HCT116 (cell line): ENCODE measurements at regions not wholly inside any gene's neighbourhood (a gene's known extent, or its start where the extent isn't known, plus 50 kb on each side); places are given as distances from the start of the nearest gene placed in this dataset.

Experiments used
- ATAC-seq: fragments of 200-7000 bp; cut with Tn5 transposase; 2 replicates; pipeline ENCODE4 v1.9.1; 2020; ENCODE audit warnings: mild to moderate bottlenecking, moderate library complexity
- BruUV-seq: library from RNA; stranded (reverse); fragments of 400-500 nt; replicated peaks from 2 replicates; lab custom pipeline; 2021; lab: Mats Ljungman, UMichigan
- CTCF ChIA-PET: fragments of 300-600 bp; sonication (Branson Sonifier 250); formaldehyde crosslinking; loops from one replicate; lab custom pipeline; 2021; ENCODE audit warnings: antibody characterized with exemption; lab: Charles Lee
- POLR2A ChIA-PET: fragments of 300-600, 350-600 bp; sonication (Branson Sonifier 250); formaldehyde crosslinking; loops from one replicate; lab custom pipeline; 2021; ENCODE audit warnings: antibody characterized with exemption; lab: Charles Lee
- RAD21 ChIA-PET, 2 experiments: fragments of 300-600 bp; sonication (Branson Sonifier 250); formaldehyde crosslinking; loops; one replicate each; lab custom pipeline; 2023; ENCODE audit warnings: low total read pairs in 2 of 2; ENCODE audit not compliant: uncharacterized antibody in 2 of 2, unreplicated experiment in 2 of 2, low non-redundant PET in 1 of 2; lab: Charles Lee
- DNase-seq: peaks from one replicate; pipeline ENCODE4 v3.0.0-alpha.2; 2010; ENCODE audit warnings: low read depth, low spot score
- H2AFZ ChIP-seq: fragments of 200-600 bp; shearing (Covaris generic), sonication (generic); 2 replicates; pipeline ENCODE4 v1.6.1; 2017; ENCODE audit warnings: low read depth, mixed run types, mixed read lengths, antibody characterized with exemption, low read length; ENCODE audit not compliant: poor library complexity, severe bottlenecking
- H3K27ac ChIP-seq: 2 replicates; pipeline ENCODE4 v1.5.1; 2012; ENCODE audit warnings: low read depth, low read length
- H3K27me3 ChIP-seq: fragments of 200-600 bp; sonication (generic); 2 replicates; pipeline ENCODE4 v1.6.1; 2016; ENCODE audit warnings: mixed run types, low read length, mixed read lengths; ENCODE audit not compliant: insufficient read depth
- H3K36me3 ChIP-seq, 2 experiments: fragments of 200-500 bp in 1 of 2; fragments of 200-600 bp in 1 of 2; sonication (Bioruptor generic) in 1 of 2; sonication (generic) in 1 of 2; 2 replicates each; pipeline versions ENCODE4 v1.5.1 to v1.6.1; 2014 to 2016; ENCODE audit warnings: low read length in 2 of 2, inconsistent platforms in 1 of 2, mixed read lengths in 1 of 2, mixed run types in 1 of 2; ENCODE audit not compliant: insufficient read depth in 2 of 2, control insufficient read depth in 1 of 2
- H3K4me1 ChIP-seq, 2 experiments: fragments of 200-600 bp in 1 of 2; sonication (generic) in 1 of 2; 2 replicates each; pipeline versions ENCODE4 v1.5.1 to v1.6.1; 2012 to 2017; ENCODE audit warnings: low read length in 2 of 2, inconsistent platforms in 1 of 2, mild to moderate bottlenecking in 1 of 2, mixed read lengths in 1 of 2, mixed run types in 1 of 2, moderate library complexity in 1 of 2; ENCODE audit not compliant: insufficient read depth in 2 of 2, control insufficient read depth in 1 of 2
- H3K4me2 ChIP-seq: fragments of 200-600 bp; sonication (generic); 2 replicates; pipeline ENCODE4 v1.6.1; 2017; ENCODE audit warnings: mixed run types, low read length, mixed read lengths
- H3K4me3 ChIP-seq, 2 experiments: fragments of 200-600 bp in 1 of 2; sonication (generic) in 1 of 2; replicated peaks in 1 of 2; 2 replicates each; pipeline ENCODE4 v1.5.1; 2011 to 2016; ENCODE audit warnings: low read length in 2 of 2, control low read depth in 1 of 2, low read depth in 1 of 2, mild to moderate bottlenecking in 1 of 2, mixed read lengths in 1 of 2, mixed run types in 1 of 2
- H3K79me2 ChIP-seq: fragments of 200-600 bp; sonication (generic); 2 replicates; pipeline ENCODE4 v1.6.1; 2017; ENCODE audit warnings: mild to moderate bottlenecking, mixed run types, low read length, moderate library complexity, mixed read lengths; ENCODE audit not compliant: insufficient read depth
- H3K9ac ChIP-seq: fragments of 200-600 bp; sonication (generic); 2 replicates; pipeline ENCODE4 v1.6.1; 2016; ENCODE audit warnings: low read length, mixed read lengths
- H3K9me2 ChIP-seq: fragments of 200-600 bp; sonication (generic), shearing (Covaris generic); 2 replicates; pipeline ENCODE4 v1.6.1; 2017; ENCODE audit warnings: mixed run types, mild to moderate bottlenecking, moderate library complexity; ENCODE audit not compliant: insufficient read depth
- H3K9me3 ChIP-seq, 2 experiments: fragments of 200-500 bp in 1 of 2; fragments of 200-600 bp in 1 of 2; sonication (Bioruptor generic) in 1 of 2; sonication (generic) in 1 of 2; 2 replicates each; pipeline ENCODE4 v1.6.1; 2014 to 2017; ENCODE audit warnings: low read length in 2 of 2, mixed read lengths in 2 of 2, inconsistent platforms in 1 of 2, low read depth in 1 of 2, mild to moderate bottlenecking in 1 of 2, mixed run types in 1 of 2, moderate library complexity in 1 of 2; ENCODE audit not compliant: control insufficient read depth in 1 of 2, insufficient read depth in 1 of 2
- H4K20me1 ChIP-seq: fragments of 200-600 bp; sonication (generic), shearing (Covaris generic); 2 replicates; pipeline ENCODE4 v1.6.1; 2017; ENCODE audit warnings: mixed run types, mild to moderate bottlenecking, moderate library complexity; ENCODE audit not compliant: insufficient read depth
- ATF3 ChIP-seq: IDR thresholded peaks from 2 replicates; pipeline ENCODE4 v1.6.1; 2012
- CBX3 ChIP-seq: IDR thresholded peaks from 2 replicates; pipeline ENCODE4 v1.6.1; 2012; ENCODE audit warnings: low read depth
- CEBPB ChIP-seq: IDR thresholded peaks from 2 replicates; pipeline ENCODE4 v1.6.1; 2012; ENCODE audit warnings: low read depth
- EGR1 ChIP-seq: IDR thresholded peaks from 2 replicates; pipeline ENCODE4 v1.6.1; 2012; ENCODE audit warnings: low read depth
- ELF1 ChIP-seq: IDR thresholded peaks from 2 replicates; pipeline ENCODE4 v1.6.1; 2012; ENCODE audit warnings: low read depth, borderline replicate concordance
- EZH2 ChIP-seq: fragments of 200-600 bp; sonication (generic); IDR thresholded peaks from 2 replicates; pipeline ENCODE4 v1.6.1; 2017; ENCODE audit warnings: antibody characterized with exemption, mixed run types
- EZH2phosphoT487 ChIP-seq: fragments of 200-600 bp; IDR thresholded peaks from 2 replicates; pipeline ENCODE4 v1.6.1; 2018; ENCODE audit warnings: antibody characterized with exemption, borderline replicate concordance
- FOSL1 ChIP-seq: IDR thresholded peaks from 2 replicates; pipeline ENCODE4 v1.6.1; 2012; ENCODE audit warnings: low read depth
- JUND ChIP-seq: IDR thresholded peaks from 2 replicates; pipeline ENCODE4 v1.6.1; 2012
- MAX ChIP-seq: IDR thresholded peaks from 2 replicates; pipeline ENCODE4 v1.6.1; 2012
- POLR2A ChIP-seq: IDR thresholded peaks from 2 replicates; pipeline ENCODE4 v1.7.0; 2011; ENCODE audit warnings: borderline replicate concordance; ENCODE audit not compliant: insufficient read depth, insufficient read length; ENCODE audit errors: extremely low read depth
- POLR2AphosphoS5 ChIP-seq: IDR thresholded peaks from 2 replicates; pipeline ENCODE4 v1.6.1; 2011; ENCODE audit warnings: mild to moderate bottlenecking, low read depth, low read length, moderate library complexity
- RAD21 ChIP-seq: IDR thresholded peaks from 2 replicates; pipeline ENCODE4 v1.6.1; 2012; ENCODE audit warnings: low read depth, mild to moderate bottlenecking
- REST ChIP-seq: IDR thresholded peaks from 2 replicates; pipeline ENCODE4 v1.6.1; 2012; ENCODE audit warnings: low read depth
- SIN3A ChIP-seq: IDR thresholded peaks from 2 replicates; pipeline ENCODE4 v1.6.1; 2012; ENCODE audit warnings: low read depth
- SP1 ChIP-seq: IDR thresholded peaks from 2 replicates; pipeline ENCODE4 v1.6.1; 2012; ENCODE audit warnings: low read depth
- TCF7L2 ChIP-seq: IDR thresholded peaks from 2 replicates; pipeline ENCODE4 v1.7.0; 2011; ENCODE audit warnings: borderline replicate concordance, inconsistent platforms; ENCODE audit not compliant: insufficient read depth, insufficient read length; ENCODE audit errors: extremely low read depth
- YY1 ChIP-seq: IDR thresholded peaks from 2 replicates; pipeline ENCODE4 v1.6.1; 2011; ENCODE audit warnings: low read length, low read depth, moderate library complexity, mild to moderate bottlenecking; ENCODE audit not compliant: insufficient replicate concordance; ENCODE audit errors: extremely low read depth
- ZFX ChIP-seq: fragments of 450-650 bp; IDR thresholded peaks from 2 replicates; pipeline ENCODE4 v1.6.1; 2017
- ZNF274 ChIP-seq: fragments of 200-500 bp; sonication (Bioruptor generic); IDR thresholded peaks from 2 replicates; pipeline ENCODE4 v1.6.1; 2014; ENCODE audit warnings: mild to moderate bottlenecking, low read depth, low read length, inconsistent platforms
- intact Hi-C: fragments of 100-400 bp; cut with micrococcal nuclease; formaldehyde crosslinking; loops from 2 replicates; pipeline ENCODE4 v1.10.0; 2022

GRCh38 chr20:48172357-48172702 lies 387.0 kb upstream of the SULF2 start:
- TF ChIP-seq CEBPB (no peak), TCF7L2 (no peak), SIN3A (no peak), ATF3 (no peak), REST (no peak), EGR1 (no peak), SP1 (no peak), FOSL1 (no peak), ZFX (no peak), ELF1 (no peak), CBX3 (no peak), POLR2AphosphoS5 (no peak), YY1 (no peak), JUND (no peak), POLR2A (no peak), EZH2phosphoT487 (no peak), ZNF274 (no peak), RAD21 (no peak), MAX (no peak), EZH2 (no peak)
- TF ChIP-seq, all 23 proteins: peak for 0
- H3K36me3 ChIP-seq = no peaks in the 10 kb centered on the region
- DNase-seq = no peak
- no TSS peak for BruUV-seq
- RAD21 ChIA-PET = no interaction called here
- H4K20me1 ChIP-seq = no peaks in the 10 kb centered on the region
- H3K9me2 ChIP-seq = no peaks in the 10 kb centered on the region
- no peak overlapping the region for H2AFZ ChIP-seq
- H3K27me3 ChIP-seq = peaks cover 60% of the 10 kb centered on the region
- H3K9ac ChIP-seq = no peak overlapping the region
- ATAC-seq = no peak
- no peak overlapping the region for H3K4me3 ChIP-seq
- POLR2A ChIA-PET = interaction anchor here (1.2 kb wide), 1 partner anchor 52 kb away, joined by 3 read pairs; no protein-coding TSS in a partner anchor
- no peak overlapping the region for H3K27ac ChIP-seq
- no peaks in the 10 kb centered on the region for H3K79me2 ChIP-seq
- H3K4me1 ChIP-seq = no peaks in the 10 kb centered on the region
- no peaks in the 10 kb centered on the region for H3K9me3 ChIP-seq
- CTCF ChIA-PET = no interaction called here
- H3K4me2 ChIP-seq = no peak overlapping the region
- intact Hi-C loops = no loop called here
